GM23338 (cell line): ENCODE measurements at regions not wholly inside any gene's neighbourhood (a gene's known extent, or its start where the extent isn't known, plus 50 kb on each side); places are given as distances from the start of the nearest gene placed in this dataset.

ENCODE experiments used
- ATAC-seq: fragments of 200-7000 bp; cut with Tn5 transposase; 3 replicates; pipeline ENCODE4 v1.9.1; 2020
- DNase-seq: peaks from one replicate; pipeline ENCODE4 v3.0.0-alpha.2; 2015; ENCODE audit warnings: low spot score
- H2AFZ ChIP-seq: fragments of 200-600 bp; sonication (generic); 2 replicates; pipeline ENCODE4 v1.8.0; 2016; ENCODE audit warnings: antibody characterized with exemption, mild to moderate bottlenecking, moderate library complexity
- H3F3A ChIP-seq: fragments of 200-600 bp; sonication (generic); replicated peaks from 2 replicates; pipeline ENCODE4 v1.8.0; 2017; ENCODE audit warnings: antibody characterized with exemption, mixed run types, low read depth
- H3K27ac ChIP-seq: fragments of 200-600 bp; sonication (generic); 2 replicates; pipeline ENCODE4 v1.6.1; 2016; ENCODE audit warnings: low read depth
- H3K27me3 ChIP-seq: fragments of 200-600 bp; sonication (generic); 2 replicates; pipeline ENCODE4 v1.8.0; 2016; ENCODE audit warnings: mild to moderate bottlenecking, mixed run types, moderate library complexity; ENCODE audit not compliant: insufficient read depth
- H3K36me3 ChIP-seq: fragments of 200-600 bp; sonication (generic); 2 replicates; pipeline ENCODE4 v1.8.0; 2016; ENCODE audit warnings: mild to moderate bottlenecking; ENCODE audit not compliant: insufficient read depth
- H3K4me1 ChIP-seq: fragments of 200-600 bp; sonication (generic); 2 replicates; pipeline ENCODE4 v1.8.0; 2016; ENCODE audit warnings: mild to moderate bottlenecking, moderate library complexity; ENCODE audit not compliant: insufficient read depth
- H3K4me2 ChIP-seq: fragments of 200-600 bp; sonication (generic); 2 replicates; pipeline ENCODE4 v1.7.1; 2017; ENCODE audit warnings: mixed run types
- H3K4me3 ChIP-seq: fragments of 200-600 bp; sonication (generic); 2 replicates; pipeline ENCODE4 v1.6.1; 2016; ENCODE audit warnings: mixed run types
- H3K79me2 ChIP-seq: fragments of 200-600 bp; sonication (generic); replicated peaks from 2 replicates; pipeline ENCODE4 v1.8.0; 2017; ENCODE audit warnings: mild to moderate bottlenecking; ENCODE audit not compliant: insufficient read depth
- H3K9me2 ChIP-seq: fragments of 200-600 bp; sonication (generic); 2 replicates; pipeline ENCODE4 v1.8.0; 2017; ENCODE audit not compliant: insufficient read depth
- H4K20me1 ChIP-seq: fragments of 200-600 bp; sonication (generic); replicated peaks from 2 replicates; pipeline ENCODE4 v1.8.0; 2017; ENCODE audit warnings: mild to moderate bottlenecking; ENCODE audit not compliant: insufficient read depth
- H3K27ac Mint-ChIP-seq: 2 replicates; pipeline ENCODE4 v1.8.0; 2020; ENCODE audit warnings: inconsistent platforms, mild to moderate bottlenecking, moderate library complexity, mixed read lengths
- H3K27me3 Mint-ChIP-seq: 3 replicates; pipeline ENCODE4 v1.8.0; 2022; ENCODE audit warnings: low read depth, mild to moderate bottlenecking, moderate library complexity, mixed read lengths, inconsistent platforms; ENCODE audit not compliant: insufficient read depth, poor library complexity
- H3K36me3 Mint-ChIP-seq: 3 replicates; pipeline ENCODE4 v1.8.0; 2021; ENCODE audit warnings: low read depth, mild to moderate bottlenecking, inconsistent platforms, moderate library complexity, mixed read lengths
- H3K4me1 Mint-ChIP-seq: 3 replicates; pipeline ENCODE4 v1.8.0; 2020; ENCODE audit warnings: mild to moderate bottlenecking, inconsistent platforms, mixed read lengths
- H3K4me3 Mint-ChIP-seq: 3 replicates; pipeline ENCODE4 v1.8.0; 2021; ENCODE audit warnings: moderate library complexity, mild to moderate bottlenecking, inconsistent platforms, mixed read lengths
- H3K9me3 Mint-ChIP-seq: 3 replicates; pipeline ENCODE4 v1.8.0; 2020; ENCODE audit warnings: moderate library complexity, mild to moderate bottlenecking, inconsistent platforms, mixed read lengths
- CREB1 ChIP-seq: fragments of 250-450 bp; sonication (Bioruptor Pico); IDR thresholded peaks from 2 replicates; pipeline ENCODE4 v1.5.0; 2020; ENCODE audit warnings: low read depth, mild to moderate bottlenecking, moderate library complexity
- CTCF ChIP-seq, 2 experiments: fragments of 200-600 bp in 1 of 2; sonication (generic) in 1 of 2; conservative IDR thresholded peaks; 2 replicates each; pipeline versions ENCODE4 v1.5.1 to v1.6.1; 2016 to 2017; ENCODE audit warnings: antibody characterized with exemption in 2 of 2, low read depth in 2 of 2, mild to moderate bottlenecking in 2 of 2, moderate library complexity in 1 of 2
- ETS1 ChIP-seq: IDR thresholded peaks from 2 replicates; pipeline ENCODE4 v1.6.1; 2016; ENCODE audit warnings: antibody characterized with exemption
- EZH2 ChIP-seq: fragments of 200-600 bp; sonication (generic); IDR thresholded peaks from one replicate; pipeline ENCODE4 v1.8.0; 2017; ENCODE audit warnings: antibody characterized with exemption, mild to moderate bottlenecking, low read depth; ENCODE audit not compliant: unreplicated experiment
- EZH2phosphoT487 ChIP-seq: fragments of 200-600 bp; sonication (generic); IDR thresholded peaks from one replicate; pipeline ENCODE4 v1.8.1; 2018; ENCODE audit warnings: antibody characterized with exemption; ENCODE audit not compliant: unreplicated experiment
- JUNB ChIP-seq: IDR thresholded peaks from one replicate; pipeline ENCODE4 v1.6.1; 2016; ENCODE audit warnings: antibody characterized with exemption; ENCODE audit not compliant: unreplicated experiment
- NANOG ChIP-seq: IDR thresholded peaks from 2 replicates; pipeline ENCODE4 v1.6.1; 2016; ENCODE audit warnings: antibody characterized with exemption, borderline replicate concordance
- POLR2AphosphoS5 ChIP-seq: IDR thresholded peaks from 2 replicates; pipeline ENCODE4 v1.6.1; 2016; ENCODE audit warnings: antibody characterized with exemption, low read depth
- REST ChIP-seq: IDR thresholded peaks from one replicate; pipeline ENCODE4 v1.6.1; 2018; ENCODE audit warnings: antibody characterized with exemption; ENCODE audit not compliant: unreplicated experiment
- STAT1 ChIP-seq: IDR thresholded peaks from one replicate; pipeline ENCODE4 v1.6.1; 2016; ENCODE audit warnings: antibody characterized with exemption; ENCODE audit not compliant: unreplicated experiment
- ZNF114 ChIP-seq: fragments of 250-450 bp; sonication (Bioruptor Pico); IDR thresholded peaks from 2 replicates; pipeline ENCODE4 v1.5.0; 2020; ENCODE audit warnings: mild to moderate bottlenecking, moderate library complexity
- ZNF331 ChIP-seq: fragments of 250-450 bp; sonication (Bioruptor Pico); IDR thresholded peaks from 2 replicates; pipeline ENCODE4 v1.5.0; 2020; ENCODE audit warnings: low read depth, mild to moderate bottlenecking, moderate library complexity

GRCh38 chr10:61342858-61343572 lies 110.2 kb downstream of the TMEM26 start:
- H3K27me3 Mint-ChIP-seq, result no peaks in the 10 kb centered on the region
- no peak for ATAC-seq

More at GRCh38 chr10:61342858-61343572, 110.2 kb downstream of the TMEM26 start:
- H3K36me3 ChIP-seq, result no peaks in the 10 kb centered on the region
- H3K9me2 ChIP-seq, result peaks cover 4% of the 10 kb centered on the region; the same call in 1 of the 2 replicates
- Mint-ChIP-seq H3K4me3 (no peak overlapping the region), H3K36me3 (no peaks in the 10 kb centered on the region), H3K27ac (no peak overlapping the region), H3K9me3 (no peaks in the 10 kb centered on the region), H3K4me1 (no peaks in the 10 kb centered on the region)
- H2AFZ ChIP-seq, result no peak overlapping the region
- H3K4me3 ChIP-seq, result no peak overlapping the region
- H3K4me1 ChIP-seq, result no peaks in the 10 kb centered on the region
- TF ChIP-seq ZNF331 (CRISPR knock-in tag), result no peak
- no peak for TF ChIP-seq EZH2phosphoT487
- TF ChIP-seq ETS1, result no peak
- TF ChIP-seq CREB1, result no peak
- TF ChIP-seq REST, result no peak
- no peak for TF ChIP-seq EZH2
- no peak for TF ChIP-seq NANOG
- no peak for TF ChIP-seq STAT1
- TF ChIP-seq POLR2AphosphoS5, result no peak
- no peak for TF ChIP-seq JUNB
- no peak for TF ChIP-seq ZNF114 (CRISPR knock-in tag)
- no peak for TF ChIP-seq CTCF (conservative IDR thresholded peaks at IDR 0.05; ENCODE audit: low read depth in 2 of 2)
- no peaks in the 10 kb centered on the region for H3F3A ChIP-seq
- DNase-seq, result no peak
- H3K79me2 ChIP-seq, result no peaks in the 10 kb centered on the region
- no peak overlapping the region for H3K4me2 ChIP-seq
- no peak overlapping the region for H3K27ac ChIP-seq
- no peaks in the 10 kb centered on the region for H4K20me1 ChIP-seq
- H3K27me3 ChIP-seq, result no peaks in the 10 kb centered on the region
